GM12892 (cell line): ENCODE measurements at regions not wholly inside any gene's neighbourhood (a gene's known extent, or its start where the extent isn't known, plus 50 kb on each side); places are given as distances from the start of the nearest gene placed in this dataset.
A peak's percentile ranks its signal among the peaks of the same experiment; 100 is the strongest.

Experiments
- DNase-seq: peaks from one replicate; pipeline ENCODE4 v3.0.0; 2011; ENCODE audit not compliant: insufficient read length
- FAIRE-seq: peaks from 2 replicates; lab custom pipeline; 2011; peaks lifted over from hg19 to GRCh38; lab: Jason Lieb, UNC
- POLR2A ChIP-seq: IDR thresholded peaks from 2 replicates; pipeline ENCODE4 v1.6.1; 2011; ENCODE audit warnings: low read depth, low read length, control low read depth
- POLR2AphosphoS5 ChIP-seq: IDR thresholded peaks from 2 replicates; pipeline ENCODE4 v1.6.1; 2011; ENCODE audit warnings: low read depth, low read length, control low read depth
- TAF1 ChIP-seq: IDR thresholded peaks from 2 replicates; pipeline ENCODE4 v1.6.1; 2011; ENCODE audit warnings: low read depth, mild to moderate bottlenecking, control low read depth, low read length, borderline replicate concordance

GRCh38 chr1:101290922-101291561, 54.2 kb downstream of the S1PR1 start:
- no peak for DNase-seq
- TF ChIP-seq POLR2AphosphoS5 (no peak), TAF1 (no peak), POLR2A (no peak)
- peak; percentile 53 for FAIRE-seq

- FAIRE-seq, result peak; percentile 85
- TF ChIP-seq POLR2AphosphoS5 (no peak), TAF1 (no peak), POLR2A (no peak)
- DNase-seq, result no peak
Measured at GRCh38 chr1:101291562-101292380, 55.0 kb downstream of the S1PR1 start.

- FAIRE-seq (peak; percentile 90), DNase-seq (no peak)
- TF ChIP-seq POLR2AphosphoS5, result 0 out of 2 replicates have a peak, but pooled peaks have one; percentile 23
- no peak for TF ChIP-seq POLR2A
Measured at GRCh38 chr1:101293461-101294051, 56.7 kb downstream of the S1PR1 start.

GRCh38 chr1:101295209-101295608, 58.4 kb downstream of the S1PR1 start:
- DNase-seq (no peak), FAIRE-seq (no peak)
- TF ChIP-seq POLR2A (no peak), POLR2AphosphoS5 (no peak), TAF1 (no peak)

GRCh38 chr1:101298663-101299062, 61.8 kb downstream of the S1PR1 start:
- peak; percentile 27 for FAIRE-seq
- DNase-seq, result no peak

GRCh38 chr1:101299141-101299540, 62.3 kb downstream of the S1PR1 start:
- FAIRE-seq (no peak), DNase-seq (no peak)
- no peak for TF ChIP-seq TAF1
- TF ChIP-seq POLR2A, result no peak
- TF ChIP-seq POLR2AphosphoS5, result no peak

More at GRCh38 chr1:101298663-101299062, 61.8 kb downstream of the S1PR1 start:
- no peak for TF ChIP-seq TAF1
- TF ChIP-seq POLR2A, result no peak
- TF ChIP-seq POLR2AphosphoS5, result no peak

GRCh38 chr1:101299710-101300109, 62.9 kb downstream of the S1PR1 start:
- TF ChIP-seq POLR2A (no peak), TAF1 (no peak), POLR2AphosphoS5 (no peak)
- FAIRE-seq, result no peak
- DNase-seq, result no peak

GRCh38 chr1:101300916-101301315, 64.1 kb downstream of the S1PR1 start:
- FAIRE-seq (no peak), DNase-seq (no peak)
- TF ChIP-seq TAF1 (no peak), POLR2A (no peak), POLR2AphosphoS5 (no peak)

GRCh38 chr1:101301446-101302057, 64.7 kb downstream of the S1PR1 start:
- DNase-seq (no peak), FAIRE-seq (no peak)
- TF ChIP-seq POLR2AphosphoS5 (no peak), TAF1 (no peak), POLR2A (no peak)

- FAIRE-seq, result no peak
- DNase-seq, result no peak
Measured at GRCh38 chr1:101302831-101303511, 66.2 kb downstream of the S1PR1 start.

More at GRCh38 chr1:101302831-101303511, 66.2 kb downstream of the S1PR1 start:
- TF ChIP-seq POLR2A (no peak), POLR2AphosphoS5 (no peak), TAF1 (no peak)
